HG02870 (cell line): ENCODE measurements at regions not wholly inside any gene's neighbourhood (a gene's known extent, or its start where the extent isn't known, plus 50 kb on each side); places are given as distances from the start of the nearest gene placed in this dataset.
"Not testable (repeated sequence)": the region's sequence is repeated elsewhere in the genome, so short reads cannot be mapped to it uniquely, and the experiment has no call there.

Experiments used
- ATAC-seq: cut with Tn5 transposase; IDR thresholded peaks from one replicate; pipeline ENCODE4 v1.9.1; 2021; ENCODE audit warnings: mild to moderate bottlenecking, moderate library complexity; ENCODE audit not compliant: unreplicated experiment

DNA sequence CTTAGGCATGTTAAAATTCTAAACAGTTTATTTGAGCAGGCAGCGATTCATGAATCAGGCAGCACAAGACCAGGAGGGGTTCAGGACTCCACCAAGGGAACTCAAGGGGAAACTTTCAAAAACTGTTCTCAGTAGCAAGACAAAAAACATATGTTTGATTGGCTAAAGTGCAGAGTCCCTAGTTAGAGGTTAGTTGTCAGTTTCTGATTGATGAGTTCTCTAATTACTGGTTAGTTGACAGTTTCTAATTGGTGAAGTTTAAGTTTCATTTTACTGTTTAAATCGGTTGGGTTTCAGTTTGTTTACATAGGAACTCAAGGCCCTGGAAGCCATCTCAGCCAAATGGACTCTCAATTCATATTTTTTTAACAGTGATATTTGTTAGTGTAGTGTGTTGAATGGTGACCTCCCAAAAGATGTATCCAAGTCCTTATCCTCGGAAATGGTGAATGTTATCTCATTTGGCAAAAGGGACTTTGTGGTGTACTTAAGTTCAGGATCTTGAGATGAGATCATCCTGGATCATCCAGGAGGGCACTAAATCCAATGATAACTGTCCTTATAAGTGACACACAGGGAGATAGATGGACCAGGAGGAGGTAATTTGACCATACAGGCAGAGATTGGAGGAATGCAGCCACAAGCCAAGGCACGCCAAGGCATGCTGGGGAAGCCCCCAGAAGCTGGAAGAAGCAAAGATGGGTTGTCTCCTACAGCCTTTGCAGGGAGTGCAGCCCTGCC lies 219.2 kb upstream of the RAI14 start:
- ATAC-seq: no peak

DNA sequence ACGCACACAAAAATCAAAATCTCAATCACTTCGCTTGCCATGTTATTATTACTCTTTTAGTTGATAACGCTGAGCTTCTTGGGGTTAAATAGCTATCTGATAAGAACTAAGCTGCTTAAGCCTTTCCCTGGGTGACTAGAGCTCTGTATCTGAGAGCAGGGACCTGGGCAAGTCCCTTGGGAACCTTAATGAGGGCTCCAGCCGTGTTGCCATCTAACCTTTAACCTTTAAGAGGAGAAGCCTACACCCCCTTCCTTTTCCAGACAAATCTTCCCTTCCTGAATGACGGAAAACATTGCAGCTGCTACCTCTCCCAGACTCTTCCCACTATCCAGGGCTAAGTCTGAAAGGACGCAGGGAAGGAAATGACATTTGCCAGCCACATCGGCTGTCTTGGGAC lies 216.5 kb upstream of the RAI14 start:
- ATAC-seq: no peak

DNA sequence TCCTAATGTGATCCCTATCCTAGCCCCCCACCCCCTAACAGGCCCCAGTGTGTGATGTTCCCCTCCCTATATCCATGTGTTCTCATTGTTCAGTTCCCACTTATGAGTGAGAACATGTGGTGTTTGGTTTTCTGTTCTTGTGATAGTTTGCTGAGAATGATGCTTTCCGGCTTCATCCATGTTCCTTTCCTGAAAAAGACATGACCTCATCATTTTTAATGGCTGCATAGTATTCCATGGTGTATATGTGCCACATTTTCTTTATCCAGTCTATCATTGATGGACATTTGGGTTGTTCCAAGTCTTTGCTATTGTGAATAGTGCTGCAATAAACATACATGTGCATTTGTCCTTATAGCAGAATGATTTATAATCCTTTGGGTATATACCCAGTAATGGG lies 214.4 kb upstream of the RAI14 start:
- not testable (repeated sequence) for ATAC-seq

DNA sequence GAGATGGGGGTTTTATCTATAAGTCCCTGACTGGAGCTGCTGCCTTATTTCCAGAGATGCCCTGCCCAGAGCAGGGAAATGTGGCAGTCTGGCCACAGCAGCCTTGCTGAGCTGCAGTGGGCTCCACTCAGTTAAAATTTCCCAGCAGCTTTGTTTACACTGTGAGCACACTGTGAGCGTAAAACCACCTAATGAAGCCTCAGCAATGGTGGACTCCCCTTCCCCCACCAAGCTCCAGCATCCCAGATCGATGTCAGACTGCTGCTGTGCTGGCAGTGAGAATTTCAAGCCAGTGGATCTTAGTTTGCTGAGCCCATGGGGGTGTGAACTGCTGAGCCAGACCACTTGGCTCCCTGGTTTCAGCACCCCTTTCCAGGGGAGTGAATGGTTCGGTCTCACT lies 208.7 kb upstream of the RAI14 start:
- no peak for ATAC-seq

DNA sequence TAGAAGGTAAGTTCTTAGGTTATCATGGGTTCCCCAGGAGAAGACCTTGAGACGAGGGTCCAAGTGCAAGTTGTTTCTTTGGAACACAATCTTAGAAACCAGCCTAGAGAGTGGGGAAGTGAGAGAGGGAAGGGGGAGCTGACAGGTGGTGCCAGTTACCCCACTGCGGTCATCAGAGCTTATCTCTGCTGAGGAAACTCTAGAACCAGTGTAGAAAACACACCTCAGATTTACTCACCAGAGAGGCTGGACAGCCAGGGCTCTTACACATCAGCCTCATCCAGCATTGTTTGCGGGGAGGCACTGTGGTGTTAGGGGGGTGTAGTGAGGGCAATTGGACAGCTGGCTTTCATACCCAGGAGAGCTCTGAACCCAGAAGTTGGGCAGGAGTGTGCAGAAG lies 206.5 kb upstream of the RAI14 start:
- no peak for ATAC-seq

DNA sequence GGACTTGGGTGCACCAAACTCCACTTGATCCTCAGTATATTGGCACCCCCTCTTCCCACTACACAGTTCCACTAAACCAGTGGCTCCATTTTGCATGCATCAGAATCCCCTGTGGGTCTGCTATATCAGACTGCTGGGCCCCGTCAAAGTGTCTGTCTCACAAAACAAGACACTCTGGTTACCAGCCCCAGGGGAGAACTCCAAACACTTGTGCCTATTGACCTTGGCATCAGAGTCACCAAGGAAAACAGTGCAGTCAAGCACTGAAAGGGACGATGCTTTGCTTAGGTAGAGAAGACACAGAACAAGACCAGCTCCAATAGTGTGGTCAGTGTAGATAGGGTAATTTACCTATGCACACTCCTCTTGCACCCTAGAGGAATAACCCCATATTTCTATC lies 205.8 kb upstream of the RAI14 start:
- ATAC-seq: no peak

DNA sequence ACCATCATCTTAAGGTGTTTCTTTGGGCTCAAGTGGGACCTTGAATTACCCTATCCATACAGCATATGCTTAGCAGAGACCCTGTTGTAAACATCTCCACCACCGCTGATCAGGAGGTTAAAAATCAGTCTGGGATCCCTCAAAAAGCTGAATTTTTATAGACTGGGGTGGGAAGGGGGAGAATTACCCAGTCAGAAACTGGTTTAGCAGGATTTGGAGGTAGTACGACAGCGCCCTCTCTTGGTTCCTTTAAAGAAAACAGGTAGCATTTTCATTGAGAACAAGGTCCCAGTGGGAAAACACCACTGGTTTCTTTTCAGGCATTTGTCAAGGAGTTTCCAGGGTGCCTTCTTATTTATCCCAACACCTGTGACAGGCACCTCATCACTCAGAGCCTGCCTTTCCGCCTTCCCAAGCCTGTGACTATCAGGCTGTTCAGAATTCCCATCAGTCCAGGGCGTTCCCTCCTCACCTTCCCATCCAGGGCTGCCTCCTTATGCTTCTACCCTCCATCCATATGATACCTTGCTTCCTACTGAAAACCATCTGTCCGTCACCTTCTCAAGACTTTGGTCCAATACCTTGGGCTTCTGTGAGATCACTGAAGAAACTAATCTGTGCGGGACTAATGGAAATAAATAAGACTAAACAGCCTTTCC lies 203.8 kb upstream of the RAI14 start:
- ATAC-seq: no peak

DNA sequence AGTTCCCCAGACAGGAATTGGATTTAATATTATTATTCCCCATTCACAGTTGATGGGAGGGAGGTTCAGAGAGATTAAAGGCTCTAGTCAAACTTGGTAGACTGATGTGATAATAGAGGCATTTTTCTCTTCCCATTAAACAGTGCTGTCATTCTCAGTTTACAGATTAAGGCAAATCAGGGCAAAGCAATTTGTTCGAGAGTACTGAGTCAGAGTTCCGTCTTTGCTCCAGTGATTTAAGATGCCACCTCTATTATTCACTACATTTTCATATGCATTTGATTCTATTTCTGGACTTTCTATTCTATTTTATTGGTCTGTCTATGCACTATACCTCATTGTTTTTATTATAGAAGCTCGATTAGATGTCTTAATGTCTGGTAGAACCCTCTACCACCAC lies 201.0 kb upstream of the RAI14 start:
- no peak for ATAC-seq

DNA sequence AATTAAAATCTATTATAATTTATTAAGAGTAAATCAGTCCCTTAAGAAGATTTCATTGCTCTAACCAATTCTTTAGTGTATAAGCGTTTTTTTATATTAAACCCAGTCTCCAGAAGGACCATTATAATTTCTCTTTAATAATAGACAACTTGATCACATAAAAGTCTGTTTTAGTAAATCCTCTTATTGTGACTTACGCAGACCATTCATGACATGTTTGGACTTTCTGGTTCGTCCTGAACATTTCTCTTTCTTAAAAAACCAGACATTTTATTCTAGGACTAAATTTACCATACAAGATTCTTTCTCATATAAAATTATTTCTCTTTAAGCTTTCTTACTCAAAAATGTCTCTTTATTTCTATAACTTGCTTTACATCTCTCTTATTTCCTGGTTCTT lies 196.2 kb upstream of the RAI14 start:
- no peak for ATAC-seq

DNA sequence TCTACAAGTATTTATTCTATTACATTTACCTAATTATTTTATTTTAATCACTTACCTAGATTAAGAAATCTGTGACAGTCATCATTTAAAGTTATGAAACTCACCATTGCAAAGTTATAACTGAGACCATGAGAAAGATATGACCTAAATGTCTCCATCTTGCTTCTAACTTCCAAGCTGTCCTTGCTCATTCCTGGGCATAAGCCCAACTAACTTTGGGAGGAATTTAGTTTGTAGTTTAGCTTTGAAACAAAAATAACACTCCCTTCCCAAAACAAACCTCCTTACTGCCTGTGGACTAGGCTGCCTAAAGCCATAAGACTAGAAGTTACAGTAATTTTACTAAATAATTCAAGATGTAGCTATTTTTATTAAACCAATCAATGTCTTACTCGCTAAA lies 195.6 kb upstream of the RAI14 start:
- no peak for ATAC-seq

DNA sequence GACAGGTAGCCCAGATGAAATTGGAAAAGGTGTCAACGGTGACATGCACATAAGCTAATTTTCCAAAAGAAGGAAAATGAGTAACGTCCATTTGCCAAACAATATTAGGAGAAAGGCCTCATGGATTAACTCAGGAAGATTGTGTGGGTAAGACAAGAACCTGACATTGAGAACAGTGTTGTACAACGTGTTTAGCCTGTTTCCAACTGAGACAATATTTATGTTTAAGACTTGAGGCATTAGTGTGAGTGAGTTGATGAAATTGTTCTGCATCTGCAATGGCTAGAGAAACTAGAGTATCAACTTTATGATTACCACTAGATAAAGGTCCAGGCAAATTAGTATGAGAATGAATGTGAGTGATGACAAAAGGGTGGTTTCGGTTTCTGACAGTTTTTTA lies 191.3 kb upstream of the RAI14 start:
- no peak for ATAC-seq

DNA sequence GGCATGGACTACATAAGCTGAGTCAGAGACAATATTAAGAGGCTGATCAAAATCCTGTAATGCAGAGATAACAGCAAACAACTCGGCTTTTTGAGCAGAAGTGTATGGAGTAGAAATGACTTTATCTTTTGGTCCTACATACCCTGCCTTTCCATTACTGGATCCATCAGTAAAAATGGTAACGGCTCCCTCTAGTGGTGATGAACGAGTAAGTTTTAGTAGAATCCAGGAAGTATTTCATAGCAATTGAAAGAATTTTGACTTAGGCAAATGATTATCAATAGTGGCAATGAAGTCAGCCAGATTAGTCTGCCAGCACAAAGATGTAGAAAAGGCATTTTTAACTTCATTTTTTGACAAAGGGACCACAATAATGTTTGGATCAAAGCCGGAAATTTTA lies 190.8 kb upstream of the RAI14 start:
- not testable (repeated sequence) for ATAC-seq

DNA sequence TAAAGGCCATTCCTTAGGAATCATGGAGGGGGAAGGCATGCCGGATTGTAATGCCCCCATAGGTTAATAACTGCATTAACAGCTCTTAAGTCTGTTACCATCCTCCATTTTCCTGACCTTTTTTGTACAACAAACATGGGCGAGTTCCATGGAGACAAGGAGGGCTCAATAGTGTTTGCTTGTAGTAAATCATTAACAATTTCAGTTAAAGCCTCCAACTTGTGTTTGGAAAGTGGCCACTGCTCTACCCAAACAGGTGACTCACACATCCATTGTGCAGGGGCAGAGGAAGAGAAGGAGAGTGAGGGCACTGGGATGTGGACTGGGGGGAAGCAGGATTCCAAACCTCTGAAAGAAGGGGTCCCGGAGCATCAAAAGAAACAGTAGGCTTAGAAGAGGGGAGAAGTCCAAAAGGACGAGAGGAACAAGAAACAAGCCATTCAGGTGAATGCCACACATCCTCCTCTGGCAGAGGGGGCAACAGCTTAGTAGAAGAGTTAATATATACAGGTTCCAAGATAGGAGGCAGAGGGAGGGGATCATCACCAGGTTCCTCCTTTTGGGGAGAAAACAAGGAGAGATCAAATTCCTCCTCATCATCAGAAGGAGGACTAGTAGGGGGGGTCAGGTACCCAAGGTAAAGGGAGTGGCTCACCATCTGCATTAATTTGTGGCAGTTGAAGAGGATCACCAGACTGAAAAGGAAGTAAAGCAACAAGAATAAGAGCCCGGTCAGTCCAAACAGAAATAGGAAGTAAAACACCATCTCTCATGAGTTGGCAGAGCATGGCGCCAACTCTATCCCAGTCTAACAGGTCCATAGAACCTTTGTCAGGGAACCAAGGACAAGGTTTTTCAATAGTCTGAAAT lies 189.4 kb upstream of the RAI14 start:
- not testable (repeated sequence) for ATAC-seq

DNA sequence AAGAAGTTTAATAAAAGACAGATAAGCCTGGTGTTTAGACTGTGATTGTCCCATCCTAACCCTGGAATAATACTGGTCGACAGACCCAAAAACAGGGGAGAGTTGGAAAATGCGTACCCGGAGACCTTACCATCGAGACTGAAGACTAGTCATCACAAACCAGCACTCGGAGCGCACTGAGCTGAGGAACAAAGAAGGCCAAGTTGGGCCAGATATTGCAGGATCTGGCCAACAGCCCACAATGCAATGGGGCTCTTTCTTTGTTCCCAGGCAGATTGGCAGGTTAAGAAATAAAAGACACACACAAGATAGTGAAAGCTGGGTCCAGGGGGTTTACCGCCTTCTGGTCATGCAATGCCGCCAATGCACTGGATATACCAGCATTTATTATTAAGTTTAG lies 188.7 kb upstream of the RAI14 start:
- ATAC-seq: no peak

DNA sequence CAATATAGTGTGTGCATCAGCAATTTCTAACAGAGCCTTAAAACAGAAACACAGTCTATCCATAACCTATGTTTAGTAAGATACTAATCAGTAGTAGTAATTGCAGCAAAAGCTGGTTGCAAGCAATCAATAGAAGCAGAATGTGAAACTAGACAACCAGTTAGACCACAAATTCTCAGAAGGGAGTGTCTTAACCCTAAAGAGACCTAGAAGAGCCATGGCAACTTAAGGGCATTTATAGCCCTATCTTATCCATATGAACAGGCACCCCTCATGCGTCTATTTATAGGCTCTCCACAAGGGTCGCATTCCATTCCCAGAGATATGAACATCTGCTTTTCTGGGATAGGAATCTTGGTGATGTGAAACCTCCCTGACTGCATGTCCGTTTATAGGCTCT lies 188.1 kb upstream of the RAI14 start:
- not testable (repeated sequence) for ATAC-seq

DNA sequence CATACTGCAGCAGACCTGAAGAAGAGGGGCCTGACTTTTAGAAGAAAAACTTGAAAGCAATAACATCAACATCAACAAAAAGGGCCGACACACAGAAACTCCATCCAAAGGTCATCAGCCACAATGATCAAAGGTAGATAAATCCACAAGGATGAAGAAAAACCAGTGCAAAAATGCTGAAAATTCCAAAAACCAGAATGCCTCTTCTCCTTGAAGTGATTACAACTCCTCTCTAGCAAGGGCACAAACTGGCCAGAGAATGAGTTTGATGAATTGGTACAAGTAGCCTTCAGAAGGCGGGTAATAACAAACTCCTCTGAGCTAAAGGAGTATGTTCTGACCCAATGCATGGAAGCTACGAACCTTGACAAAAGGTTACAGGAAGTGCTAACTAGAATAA lies 186.2 kb upstream of the RAI14 start:
- no peak for ATAC-seq

DNA sequence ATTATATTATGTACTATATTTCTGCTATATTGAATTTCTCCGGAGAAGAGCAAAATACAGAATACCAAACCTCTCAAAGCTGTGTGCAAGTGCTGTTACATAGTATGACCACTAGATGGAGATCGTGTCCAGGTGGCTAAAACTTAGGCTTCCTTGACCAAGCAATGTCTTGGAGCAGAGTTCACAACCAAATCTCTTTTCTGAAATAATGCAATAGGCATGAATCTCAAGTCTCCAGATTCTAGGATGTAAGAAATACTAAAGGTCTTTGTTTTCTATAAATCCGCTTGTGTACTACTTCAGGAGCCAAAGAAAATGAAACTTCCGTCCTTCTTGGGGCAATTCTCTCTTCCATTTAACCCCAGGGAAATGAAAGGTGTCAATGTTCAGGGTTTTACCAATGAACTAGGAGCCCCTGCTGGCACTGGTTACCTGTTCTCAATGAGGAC lies 181.5 kb upstream of the RAI14 start:
- no peak for ATAC-seq

DNA sequence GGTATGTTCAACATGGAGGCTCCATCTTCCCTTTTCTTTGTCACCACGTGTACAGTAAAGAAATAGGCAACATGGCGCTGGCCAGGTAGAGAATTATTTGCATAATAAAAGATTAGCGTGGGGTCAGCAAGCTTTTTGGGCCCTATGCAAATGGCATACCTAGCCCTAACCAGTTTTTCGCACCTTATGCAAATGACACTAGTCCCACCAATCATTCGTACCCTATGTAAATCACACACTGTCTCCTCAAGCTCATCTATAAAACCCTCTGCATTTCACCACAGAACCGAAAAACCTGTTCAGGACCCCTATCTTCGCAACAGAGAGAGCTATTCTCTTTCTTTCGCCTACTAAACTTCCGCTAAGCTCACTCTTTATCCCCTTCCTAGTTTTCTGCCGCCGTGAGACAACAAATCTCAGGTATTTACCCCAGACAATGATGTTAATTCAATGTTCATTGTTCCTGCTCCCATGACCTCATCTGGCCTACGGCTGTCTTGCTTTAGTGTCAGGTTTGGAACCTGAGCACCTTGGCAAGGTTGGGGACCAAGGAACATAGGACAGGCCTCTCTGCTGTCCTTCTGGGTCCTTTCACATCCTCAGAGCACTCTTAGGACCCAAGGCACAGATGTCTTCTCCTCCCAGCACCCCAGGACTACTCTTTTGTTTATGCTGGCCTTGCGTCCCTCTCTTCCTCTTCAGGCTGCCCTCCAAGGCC lies 180.7 kb upstream of the RAI14 start:
- no peak for ATAC-seq

DNA sequence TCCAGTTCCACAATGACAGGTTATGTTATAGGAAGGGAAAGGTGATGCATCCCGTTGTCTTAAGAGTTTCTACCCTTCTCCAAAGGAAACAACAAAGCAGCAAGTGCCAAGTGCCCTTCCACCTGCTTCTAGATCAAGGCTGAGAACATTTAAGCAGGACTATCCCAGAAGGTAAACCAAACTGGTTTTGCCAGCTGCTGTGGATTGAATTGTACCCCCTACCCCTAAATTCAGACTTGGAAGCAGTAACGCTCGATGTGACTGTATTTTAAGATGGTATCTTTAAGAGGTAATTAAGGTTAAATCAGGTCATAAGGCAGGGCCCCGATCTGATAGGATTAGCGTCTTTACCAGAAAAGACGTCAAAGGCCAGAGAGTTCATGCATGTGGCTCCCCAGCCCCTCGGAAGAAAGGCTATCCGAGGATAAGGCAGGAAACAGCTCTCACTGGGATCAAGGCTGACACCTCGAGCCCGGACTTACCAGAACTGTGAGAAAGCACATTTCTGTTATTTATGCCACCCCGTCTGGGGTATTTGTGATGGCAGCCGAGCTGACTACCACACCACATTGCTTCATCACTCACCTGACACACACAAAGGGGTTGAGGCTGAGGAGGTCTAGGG lies 179.1 kb upstream of the RAI14 start:
- ATAC-seq: no peak

DNA sequence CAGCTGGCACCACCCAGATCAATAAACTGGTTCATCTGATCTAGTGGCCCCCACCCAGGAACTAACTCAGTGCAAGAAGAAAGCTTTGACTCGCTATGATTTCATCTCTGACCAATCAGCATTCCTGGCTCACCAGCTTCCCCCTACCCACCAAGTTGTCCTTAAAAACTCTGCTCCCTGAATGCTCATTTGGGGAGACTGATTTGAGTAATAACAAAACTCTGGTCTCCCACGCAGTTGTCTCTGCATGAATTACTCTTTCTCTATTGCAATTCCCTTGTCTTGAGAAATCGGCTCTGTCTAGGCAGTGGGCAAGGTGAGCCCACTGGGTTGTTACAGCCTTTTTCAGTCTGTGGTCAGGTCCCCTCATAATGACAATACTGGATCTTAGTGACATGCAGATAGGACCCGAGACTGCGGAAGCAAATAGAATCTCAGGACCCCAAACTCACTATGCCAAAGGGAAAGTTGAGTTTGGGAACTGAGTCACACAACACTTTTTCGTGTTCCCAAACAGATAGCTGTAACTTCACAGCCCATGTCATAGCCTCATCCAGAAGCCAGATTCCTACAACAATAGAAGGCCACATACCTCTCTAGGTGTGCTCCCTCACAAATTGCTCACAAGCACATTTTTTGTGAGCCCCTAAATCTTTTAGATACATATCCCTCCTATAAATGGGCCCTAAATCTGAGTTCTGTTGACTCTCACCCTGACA lies 175.2 kb upstream of the RAI14 start:
- ATAC-seq: no peak
